ENCODE measurements at regions not wholly inside any gene's neighbourhood (a gene's known extent, or its start where the extent isn't known, plus 50 kb on each side); places are given as distances from the start of the nearest gene placed in this dataset.

DNA sequence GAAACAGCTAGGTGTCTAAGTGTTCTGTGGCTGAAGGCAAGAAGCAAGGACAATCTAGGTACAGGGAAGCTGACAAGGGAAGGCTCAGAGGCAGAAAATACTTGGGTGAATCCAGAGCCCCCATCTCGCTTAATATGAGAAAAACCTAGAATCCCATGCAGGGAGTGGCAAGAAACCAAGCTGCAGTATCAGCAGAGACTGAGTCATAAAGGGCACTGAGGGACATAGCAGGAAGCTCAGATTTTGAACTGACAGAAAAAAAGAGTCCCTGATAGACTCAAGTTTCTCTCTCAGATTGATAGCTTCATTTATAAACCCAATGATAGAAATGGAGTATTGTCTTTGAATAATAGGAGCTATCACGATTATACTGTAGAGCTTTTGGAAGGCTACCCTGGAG is 77.3 kb upstream of the KCNJ15 start:
- WGBS (ENCODE audit: insufficient coverage) = 78% methylated on average over 2 of the region's 2 CpGs
- Mint-ChIP-seq H3K4me1 (no peaks in the 10 kb centered on the region), H3K4me3 (no peak overlapping the region), H3K36me3 (no peaks in the 10 kb centered on the region), H3K9me3 (no peaks in the 10 kb centered on the region), H3K27me3 (ENCODE audit: low read depth in 2 of 2) (peaks cover 5 to 18% of the 10 kb centered on the region in 2 donors), H3K27ac (no peak overlapping the region)
- Histone ChIP-seq H3K4me1 (ENCODE audit: control insufficient read depth, insufficient read depth, low read length) (no peaks in the 10 kb centered on the region), H3K4me3 (ENCODE audit: low read length) (no peak overlapping the region), H3K9me3 (ENCODE audit: control insufficient read depth, insufficient read depth, low read length) (no peaks in the 10 kb centered on the region), H3K36me3 (ENCODE audit: control insufficient read depth, insufficient read depth, low read length) (no peaks in the 10 kb centered on the region), H3K27me3 (ENCODE audit: control insufficient read depth, insufficient read depth, low read length) (no peaks in the 10 kb centered on the region), H3K27ac (ENCODE audit: low read length) (no peak overlapping the region)
- DNase-seq (no peak), ATAC-seq (no peak)
- TF ChIP-seq, protein P1, sequence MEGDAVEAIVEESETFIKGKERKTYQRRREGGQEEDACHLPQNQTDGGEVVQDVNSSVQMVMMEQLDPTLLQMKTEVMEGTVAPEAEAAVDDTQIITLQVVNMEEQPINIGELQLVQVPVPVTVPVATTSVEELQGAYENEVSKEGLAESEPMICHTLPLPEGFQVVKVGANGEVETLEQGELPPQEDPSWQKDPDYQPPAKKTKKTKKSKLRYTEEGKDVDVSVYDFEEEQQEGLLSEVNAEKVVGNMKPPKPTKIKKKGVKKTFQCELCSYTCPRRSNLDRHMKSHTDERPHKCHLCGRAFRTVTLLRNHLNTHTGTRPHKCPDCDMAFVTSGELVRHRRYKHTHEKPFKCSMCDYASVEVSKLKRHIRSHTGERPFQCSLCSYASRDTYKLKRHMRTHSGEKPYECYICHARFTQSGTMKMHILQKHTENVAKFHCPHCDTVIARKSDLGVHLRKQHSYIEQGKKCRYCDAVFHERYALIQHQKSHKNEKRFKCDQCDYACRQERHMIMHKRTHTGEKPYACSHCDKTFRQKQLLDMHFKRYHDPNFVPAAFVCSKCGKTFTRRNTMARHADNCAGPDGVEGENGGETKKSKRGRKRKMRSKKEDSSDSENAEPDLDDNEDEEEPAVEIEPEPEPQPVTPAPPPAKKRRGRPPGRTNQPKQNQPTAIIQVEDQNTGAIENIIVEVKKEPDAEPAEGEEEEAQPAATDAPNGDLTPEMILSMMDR (IDR thresholded peaks at IDR 0.05) = no peak
- intact Hi-C loops (cut with micrococcal nuclease) = no loop called here

DNA sequence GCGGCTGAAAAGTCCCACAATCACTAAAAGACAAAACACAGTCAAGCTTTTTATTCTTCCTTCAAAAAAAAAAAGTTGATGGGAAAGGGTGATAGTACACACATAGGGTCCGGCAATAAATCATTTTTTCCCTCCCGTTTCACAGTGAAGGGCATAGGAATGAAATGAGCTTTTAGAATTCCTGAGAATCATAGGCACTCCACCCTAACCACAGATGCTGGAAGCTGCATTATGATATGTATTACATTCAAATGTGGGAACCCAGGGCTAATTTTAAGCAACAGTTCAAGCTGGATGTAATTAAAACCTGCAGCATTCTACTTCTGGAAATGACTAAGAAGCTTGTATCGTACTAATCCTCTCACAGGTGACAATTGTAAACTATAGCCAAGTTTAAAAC is 75.7 kb upstream of the KCNJ15 start:
- no peaks in the 10 kb centered on the region for H3K4me1 Mint-ChIP-seq

GRCh38 chr21:38182370-38182985 is 74.3 kb upstream of the KCNJ15 start:
- peaks cover 8 to 24% of the 10 kb centered on the region in 2 donors for H3K27me3 Mint-ChIP-seq (ENCODE audit: low read depth in 2 of 2)
- 80% methylated on average over 2 of the region's 2 CpGs for WGBS (ENCODE audit: insufficient coverage)
- ATAC-seq = no peak
- no peak for DNase-seq
- no peaks in the 10 kb centered on the region for H3K27me3 ChIP-seq (ENCODE audit: control insufficient read depth, insufficient read depth, low read length)
- no peaks in the 10 kb centered on the region for H3K9me3 Mint-ChIP-seq
- H3K9me3 ChIP-seq (ENCODE audit: control insufficient read depth, insufficient read depth, low read length) = no peaks in the 10 kb centered on the region
- no peaks in the 10 kb centered on the region for H3K4me1 ChIP-seq (ENCODE audit: control insufficient read depth, insufficient read depth, low read length)
- no peak overlapping the region for H3K4me3 ChIP-seq (ENCODE audit: low read length)
- no peaks in the 10 kb centered on the region for H3K36me3 Mint-ChIP-seq
- intact Hi-C loops (cut with micrococcal nuclease) = no loop called here
- H3K27ac Mint-ChIP-seq = no peak overlapping the region
- TF ChIP-seq, protein P1 (IDR thresholded peaks at IDR 0.05) = no peak
- H3K4me3 Mint-ChIP-seq = no peak overlapping the region
- no peaks in the 10 kb centered on the region for H3K36me3 ChIP-seq (ENCODE audit: control insufficient read depth, insufficient read depth, low read length)
- H3K27ac ChIP-seq (ENCODE audit: low read length) = no peak overlapping the region
- no peaks in the 10 kb centered on the region for H3K4me1 Mint-ChIP-seq

More for the DNA sequence above, 75.7 kb upstream of the KCNJ15 start:
- intact Hi-C loops (cut with micrococcal nuclease) = no loop called here
- H3K36me3 ChIP-seq (ENCODE audit: control insufficient read depth, insufficient read depth, low read length) = no peaks in the 10 kb centered on the region
- H3K9me3 Mint-ChIP-seq = no peaks in the 10 kb centered on the region
- TF ChIP-seq, protein P1 (IDR thresholded peaks at IDR 0.05) = no peak
- no peak overlapping the region for H3K4me3 ChIP-seq (ENCODE audit: low read length)
- H3K4me1 ChIP-seq (ENCODE audit: control insufficient read depth, insufficient read depth, low read length) = no peaks in the 10 kb centered on the region
- H3K9me3 ChIP-seq (ENCODE audit: control insufficient read depth, insufficient read depth, low read length) = no peaks in the 10 kb centered on the region
- no peak overlapping the region for H3K27ac Mint-ChIP-seq
- H3K27me3 ChIP-seq (ENCODE audit: control insufficient read depth, insufficient read depth, low read length) = no peaks in the 10 kb centered on the region
- no CpG with 5 or more reads among the region's 4 CpGs for WGBS (ENCODE audit: insufficient coverage)
- H3K27ac ChIP-seq (ENCODE audit: low read length) = no peak overlapping the region
- ATAC-seq (no peak), DNase-seq (no peak)
- H3K27me3 Mint-ChIP-seq (ENCODE audit: low read depth in 2 of 2) = peaks cover 8 to 24% of the 10 kb centered on the region in 2 donors
- no peak overlapping the region for H3K4me3 Mint-ChIP-seq
- no peaks in the 10 kb centered on the region for H3K36me3 Mint-ChIP-seq

GRCh38 chr21:38183961-38184360 is 72.8 kb upstream of the KCNJ15 start:
- H3K36me3 ChIP-seq (ENCODE audit: control insufficient read depth, insufficient read depth, low read length) = no peaks in the 10 kb centered on the region
- H3K9me3 ChIP-seq (ENCODE audit: control insufficient read depth, insufficient read depth, low read length) = no peaks in the 10 kb centered on the region
- DNase-seq (no peak), ATAC-seq (no peak)
- Mint-ChIP-seq H3K4me1 (no peaks in the 10 kb centered on the region), H3K4me3 (no peak overlapping the region), H3K9me3 (no peaks in the 10 kb centered on the region), H3K27me3 (ENCODE audit: low read depth in 2 of 2) (peaks cover 6 to 24% of the 10 kb centered on the region in 2 donors), H3K27ac (no peak overlapping the region), H3K36me3 (no peaks in the 10 kb centered on the region)
- no peaks in the 10 kb centered on the region for H3K27me3 ChIP-seq (ENCODE audit: control insufficient read depth, insufficient read depth, low read length)
- intact Hi-C loops (cut with micrococcal nuclease) = no loop called here
- TF ChIP-seq, protein P1 (IDR thresholded peaks at IDR 0.05) = no peak
- no peak overlapping the region for H3K4me3 ChIP-seq (ENCODE audit: low read length)
- 0% methylated on average over 1 of the region's 1 CpG for WGBS (ENCODE audit: insufficient coverage)
- no peak overlapping the region for H3K27ac ChIP-seq (ENCODE audit: low read length)
- no peaks in the 10 kb centered on the region for H3K4me1 ChIP-seq (ENCODE audit: control insufficient read depth, insufficient read depth, low read length)

All from natural killer cell (primary cell).